ENCODE measurements at regions not wholly inside any gene's neighbourhood (a gene's known extent, or its start where the extent isn't known, plus 50 kb on each side); places are given as distances from the start of the nearest gene placed in this dataset.

- no peak for DNase-seq (ENCODE audit: low read depth, low spot score)
- Histone ChIP-seq H3K4me3 (ENCODE audit: low read depth in 2 of 2, low read length in 2 of 2) (no peak overlapping the region), H3K27ac (ENCODE audit: low read length) (peak overlapping the region; percentile 90), H3K36me3 (ENCODE audit: control insufficient read depth, insufficient read depth, low read length) (no peaks in the 10 kb centered on the region), H3K9me3 (ENCODE audit: control insufficient read depth, insufficient read depth, low read depth, low read length) (no peaks in the 10 kb centered on the region), H3K4me1 (ENCODE audit: control insufficient read depth, insufficient read depth, low read length) (peaks cover 31% of the 10 kb centered on the region), H3K27me3 (ENCODE audit: control insufficient read depth, insufficient read depth, low read length) (no peaks in the 10 kb centered on the region)
- ChIA-PET POLR2A (interaction anchor here (0.6 kb wide), 1 partner anchor 102 kb away, joined by 6 read pairs; no protein-coding TSS in a partner anchor), CTCF (no interaction called here)
- no TSS peak for BruUV-seq (replicated peaks)
- TF ChIP-seq REST (IDR thresholded peaks at IDR 0.05; ENCODE audit: insufficient read depth in 1 of 2, low read depth in 2 of 2, low read length in 1 of 2) = no peak
- no peak for TF ChIP-seq POLR2AphosphoS5 (IDR thresholded peaks at IDR 0.05; ENCODE audit: low read depth, low read length)
- no peak for TF ChIP-seq CTCF (IDR thresholded peaks at IDR 0.05)
- intact Hi-C loops (cut with micrococcal nuclease; ENCODE audit: unreplicated experiment) = no loop called here
- ATAC-seq = no peak
- in situ Hi-C loops (cut with HindIII; ENCODE audit: low pct_unique_long_range_greater_than_20kb, low sequenced_read_pairs) = no loop called here
These were observed 107.4 kb upstream of the SLC4A7 start for GRCh38 chr3:27591312-27592210.

- H3K27me3 ChIP-seq (ENCODE audit: control insufficient read depth, insufficient read depth, low read length) = no peaks in the 10 kb centered on the region
- DNase-seq (ENCODE audit: low read depth, low spot score) = no peak
- H3K27ac ChIP-seq (ENCODE audit: low read length) = peak overlapping the region; percentile 90
- intact Hi-C loops (cut with micrococcal nuclease; ENCODE audit: unreplicated experiment) = no loop called here
- no peak overlapping the region for H3K4me3 ChIP-seq (ENCODE audit: low read depth in 2 of 2, low read length in 2 of 2)
- ATAC-seq = peak; percentile 55; the same call in 1 of the 2 replicates
- CTCF ChIA-PET = interaction anchor here (0.5 kb wide), 1 partner anchor 90 kb away, joined by 8 read pairs; no protein-coding TSS in a partner anchor
- H3K9me3 ChIP-seq (ENCODE audit: control insufficient read depth, insufficient read depth, low read depth, low read length) = no peaks in the 10 kb centered on the region
- in situ Hi-C loops (cut with HindIII; ENCODE audit: low pct_unique_long_range_greater_than_20kb, low sequenced_read_pairs) = no loop called here
- no peaks in the 10 kb centered on the region for H3K36me3 ChIP-seq (ENCODE audit: control insufficient read depth, insufficient read depth, low read length)
- POLR2A ChIA-PET = interaction anchor here (0.6 kb wide), 1 partner anchor 101 kb away, joined by 6 read pairs; no protein-coding TSS in a partner anchor
- no TSS peak for BruUV-seq (replicated peaks)
- peaks cover 27% of the 10 kb centered on the region for H3K4me1 ChIP-seq (ENCODE audit: control insufficient read depth, insufficient read depth, low read length)
- TF ChIP-seq SIN3A (IDR thresholded peaks at IDR 0.05; ENCODE audit: borderline replicate concordance, insufficient read depth, low read depth, low read length) (no peak), POLR2AphosphoS5 (IDR thresholded peaks at IDR 0.05; ENCODE audit: low read depth, low read length) (no peak), REST (IDR thresholded peaks at IDR 0.05; ENCODE audit: insufficient read depth in 1 of 2, low read depth in 2 of 2, low read length in 1 of 2) (no peak), TCF7L2 (IDR thresholded peaks at IDR 0.05; ENCODE audit: low read depth, low read length) (no peak), CTCF (IDR thresholded peaks at IDR 0.05) (no peak)
These were observed 106.5 kb upstream of the SLC4A7 start for GRCh38 chr3:27590437-27591298.

Measured in Panc1 (cell line).